KOPT-K1 (cell line): ENCODE measurements at regions not wholly inside any gene's neighbourhood (a gene's known extent, or its start where the extent isn't known, plus 50 kb on each side); places are given as distances from the start of the nearest gene placed in this dataset.

Experiments
- H3K27ac ChIP-seq: fragments of 200-600 bp; sonication (generic); 2 replicates; pipeline ENCODE4 v1.5.1; 2016; ENCODE audit warnings: antibody characterized with exemption, mild to moderate bottlenecking, low read depth, low read length; ENCODE audit not compliant: poor library complexity, severe bottlenecking
- H3K36me3 ChIP-seq: fragments of 200-600 bp; sonication (generic); 2 replicates; pipeline ENCODE4 v1.5.1; 2017; ENCODE audit warnings: antibody characterized with exemption, mild to moderate bottlenecking, low read length, moderate library complexity; ENCODE audit not compliant: insufficient read depth
- H3K9me3 ChIP-seq: fragments of 200-600 bp; sonication (generic); 2 replicates; pipeline ENCODE4 v1.5.1; 2017; ENCODE audit warnings: antibody characterized with exemption, low read length, mild to moderate bottlenecking; ENCODE audit not compliant: insufficient read depth, poor library complexity, severe bottlenecking

DNA sequence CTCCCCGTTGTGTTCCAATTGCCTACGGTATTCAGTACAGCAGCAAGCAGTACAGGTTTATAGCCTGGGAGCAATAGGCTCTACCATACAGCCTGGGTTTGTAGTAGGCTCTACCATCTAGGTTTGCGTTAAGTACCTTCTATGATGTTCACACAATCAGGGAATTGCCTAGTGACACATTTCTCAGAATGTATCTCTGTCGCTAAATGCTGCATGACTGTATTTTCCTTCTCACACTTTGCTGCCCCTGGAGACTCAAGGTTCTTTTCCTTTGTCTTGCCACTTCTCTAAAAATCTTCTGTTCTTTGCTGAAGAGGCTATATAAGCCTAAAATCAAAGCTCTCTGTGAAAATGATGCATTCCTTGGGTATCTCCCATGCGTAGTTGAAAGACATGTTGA, 241.9 kb downstream of the CD83 start:
- Histone ChIP-seq H3K27ac (no peak overlapping the region), H3K36me3 (no peaks in the 10 kb centered on the region), H3K9me3 (peaks cover 12% of the 10 kb centered on the region)

DNA sequence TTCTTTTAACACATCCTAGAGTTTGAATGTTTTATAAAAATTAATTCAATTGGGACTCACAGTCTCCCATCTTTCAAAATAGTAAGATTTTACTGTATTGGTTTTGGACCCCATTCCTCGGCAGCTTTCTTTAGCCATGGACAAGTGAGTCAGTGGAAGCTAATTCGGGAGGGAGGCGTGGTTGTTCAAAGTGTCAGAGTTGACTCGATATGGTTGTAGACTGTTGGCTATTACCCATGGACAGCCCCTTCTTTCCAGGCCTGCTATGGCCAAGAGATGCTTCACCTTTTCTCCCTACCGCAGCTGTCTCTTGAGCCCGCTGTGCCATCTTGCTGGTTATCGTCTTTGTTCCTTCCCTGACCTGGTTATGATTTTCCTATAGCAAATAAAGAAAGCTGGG, 243.0 kb downstream of the CD83 start:
- Histone ChIP-seq H3K9me3 (peaks cover 12% of the 10 kb centered on the region), H3K36me3 (no peaks in the 10 kb centered on the region), H3K27ac (no peak overlapping the region)

DNA sequence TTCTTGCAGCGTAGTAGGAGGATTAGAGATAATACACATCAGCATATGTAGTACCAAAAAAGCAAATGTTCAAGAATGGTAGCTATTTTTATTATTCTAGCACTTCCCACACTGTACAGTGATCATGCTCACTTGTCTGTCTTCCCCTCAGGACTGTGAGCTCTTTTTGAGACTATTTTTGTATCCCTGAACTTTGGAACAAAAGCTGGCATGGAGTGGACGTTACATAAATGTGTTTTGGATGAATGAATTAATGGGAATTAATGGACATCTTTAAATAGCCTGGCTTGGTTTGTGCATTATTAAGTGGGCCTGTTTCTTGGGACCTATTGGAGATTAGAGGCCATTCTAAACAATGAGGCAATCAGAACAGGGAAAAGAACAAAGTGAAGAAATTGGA, 243.7 kb downstream of the CD83 start:
- peaks cover 12% of the 10 kb centered on the region for H3K9me3 ChIP-seq
- no peaks in the 10 kb centered on the region for H3K36me3 ChIP-seq
- H3K27ac ChIP-seq = no peak overlapping the region

DNA sequence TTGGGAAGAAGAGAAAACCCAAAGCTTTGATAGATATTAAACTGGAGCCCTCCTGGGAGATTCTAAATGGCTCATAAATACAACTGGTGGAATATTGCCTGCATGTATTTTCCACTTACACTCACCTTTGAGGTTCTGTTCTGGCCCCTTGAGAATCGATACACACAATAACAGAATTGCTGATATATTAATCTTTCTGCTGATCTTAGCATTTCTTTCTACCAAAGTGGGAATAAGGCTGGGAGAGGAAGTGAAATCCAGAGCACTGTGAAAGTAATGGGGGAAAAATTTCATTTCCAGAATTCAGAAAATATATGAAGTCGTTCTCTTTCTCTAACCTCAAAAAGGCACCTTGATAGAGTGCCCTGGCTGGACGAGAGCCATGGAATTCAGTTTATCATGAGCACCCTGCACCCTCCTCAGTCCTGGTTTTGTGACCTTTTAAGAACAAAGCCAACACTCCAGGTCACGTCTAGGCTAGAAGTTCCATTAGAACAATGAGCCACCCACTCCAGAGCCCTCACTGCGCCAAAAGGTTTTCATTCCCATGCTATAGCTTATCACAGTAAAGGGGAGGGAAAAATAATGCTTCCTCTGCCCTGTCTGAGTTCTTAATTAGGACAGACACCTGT, 244.5 kb downstream of the CD83 start:
- Histone ChIP-seq H3K36me3 (no peaks in the 10 kb centered on the region), H3K9me3 (peaks cover 10% of the 10 kb centered on the region), H3K27ac (peak overlapping the region; percentile 0)

DNA sequence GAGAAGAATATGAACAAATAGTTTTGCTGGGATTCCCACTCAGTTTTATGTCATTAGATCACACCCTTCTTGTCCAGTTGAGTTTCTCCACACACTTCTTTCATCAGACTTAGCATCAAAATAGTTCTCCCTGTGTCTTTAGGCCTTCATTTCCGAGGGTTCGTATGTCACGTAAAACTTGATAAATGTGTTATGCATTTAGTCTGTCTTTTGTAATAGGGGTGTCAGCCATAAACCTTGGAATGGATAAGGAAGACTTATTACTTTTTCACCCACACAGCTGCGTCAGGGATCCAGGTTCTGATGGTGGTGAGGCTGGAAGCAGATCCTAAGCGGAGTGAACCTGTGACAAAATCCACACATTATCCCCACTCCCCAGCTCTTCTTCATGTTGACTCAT, 246.8 kb downstream of the CD83 start:
- H3K36me3 ChIP-seq = no peaks in the 10 kb centered on the region

DNA sequence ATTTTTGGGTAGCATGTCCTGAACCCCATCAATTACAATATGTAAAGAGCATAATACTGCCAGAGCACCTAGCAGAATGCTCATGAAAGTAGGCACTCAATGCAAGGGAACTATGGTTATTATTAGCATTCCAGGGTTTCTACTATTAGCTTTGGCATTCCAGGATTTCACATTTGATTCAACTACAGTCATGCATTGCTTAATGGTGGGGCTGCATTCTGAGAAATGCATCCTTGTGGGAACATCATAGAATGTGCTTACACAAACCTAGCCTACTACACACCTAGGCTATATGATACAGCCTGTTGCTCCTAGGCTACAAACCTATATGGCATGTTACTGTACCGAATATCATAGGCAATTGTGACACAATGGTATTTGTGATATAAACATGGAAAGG, 247.8 kb downstream of the CD83 start:
- Histone ChIP-seq H3K9me3 (no peaks in the 10 kb centered on the region), H3K27ac (no peak overlapping the region), H3K36me3 (no peaks in the 10 kb centered on the region)

More for the DNA sequence above, 246.8 kb downstream of the CD83 start:
- H3K27ac ChIP-seq = no peak overlapping the region
- peaks cover under 1% of the 10 kb centered on the region for H3K9me3 ChIP-seq

DNA sequence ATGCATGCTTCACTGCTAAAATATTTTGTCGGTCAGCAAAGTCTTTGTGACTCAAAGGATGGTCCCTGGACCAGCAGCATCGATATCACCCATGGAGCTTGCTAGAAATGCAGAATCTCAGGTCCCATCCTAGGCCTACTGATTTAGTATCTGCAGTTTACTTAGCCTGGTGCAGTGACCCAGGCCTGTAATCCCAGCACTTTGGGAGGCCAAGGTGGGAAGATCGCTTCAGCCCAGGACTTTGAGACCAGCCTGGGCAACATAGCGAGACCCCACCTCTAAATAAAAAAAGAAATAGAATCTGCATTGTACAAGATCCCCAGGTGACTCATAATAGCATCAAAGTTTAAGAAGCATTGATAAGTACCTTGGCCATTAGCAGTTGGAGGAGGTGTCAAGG, 248.7 kb downstream of the CD83 start:
- H3K27ac ChIP-seq = no peak overlapping the region
- no peaks in the 10 kb centered on the region for H3K9me3 ChIP-seq
- H3K36me3 ChIP-seq = no peaks in the 10 kb centered on the region

DNA sequence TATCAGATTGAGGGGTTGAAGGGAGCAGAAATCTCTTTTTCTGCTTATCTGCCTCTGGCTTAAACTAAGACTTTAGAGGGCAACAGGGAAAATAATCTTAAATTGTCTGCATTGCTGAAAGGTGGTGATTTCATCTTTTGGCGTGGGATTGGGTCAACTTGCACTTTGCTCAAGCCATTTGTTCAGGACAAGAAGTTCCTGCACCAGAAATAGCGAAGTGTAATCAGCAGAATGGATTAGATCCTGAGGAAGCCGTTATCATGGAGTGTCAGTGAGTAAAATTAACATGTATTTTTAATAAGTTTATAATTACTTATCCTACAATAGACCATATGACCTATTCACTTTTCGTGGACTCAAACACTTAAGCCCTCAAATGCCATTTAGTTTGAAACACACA, 249.3 kb downstream of the CD83 start:
- peak overlapping the region; percentile 99 for H3K27ac ChIP-seq
- H3K9me3 ChIP-seq = no peaks in the 10 kb centered on the region
- H3K36me3 ChIP-seq = no peaks in the 10 kb centered on the region

DNA sequence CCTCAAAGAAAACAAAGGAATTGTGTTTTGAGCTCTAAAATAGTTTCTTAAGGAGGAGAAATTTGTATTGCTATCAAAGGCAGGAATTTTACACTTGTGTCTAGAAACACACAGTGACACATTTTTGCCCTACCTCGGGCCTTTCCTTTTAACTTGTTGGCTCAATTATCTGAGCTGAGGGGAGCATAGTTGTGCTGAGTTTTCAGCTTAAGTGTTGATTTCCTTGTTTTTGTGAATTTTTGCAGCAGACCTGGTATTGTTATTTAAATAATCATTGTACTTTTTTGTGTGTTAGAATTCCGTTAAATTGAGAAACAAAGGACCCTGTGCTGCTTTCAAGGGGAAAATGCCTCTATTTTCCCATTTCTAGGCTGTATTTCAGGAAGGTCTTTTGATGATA, 249.7 kb downstream of the CD83 start:
- Histone ChIP-seq H3K9me3 (no peaks in the 10 kb centered on the region), H3K27ac (peak overlapping the region; percentile 99), H3K36me3 (no peaks in the 10 kb centered on the region)

DNA sequence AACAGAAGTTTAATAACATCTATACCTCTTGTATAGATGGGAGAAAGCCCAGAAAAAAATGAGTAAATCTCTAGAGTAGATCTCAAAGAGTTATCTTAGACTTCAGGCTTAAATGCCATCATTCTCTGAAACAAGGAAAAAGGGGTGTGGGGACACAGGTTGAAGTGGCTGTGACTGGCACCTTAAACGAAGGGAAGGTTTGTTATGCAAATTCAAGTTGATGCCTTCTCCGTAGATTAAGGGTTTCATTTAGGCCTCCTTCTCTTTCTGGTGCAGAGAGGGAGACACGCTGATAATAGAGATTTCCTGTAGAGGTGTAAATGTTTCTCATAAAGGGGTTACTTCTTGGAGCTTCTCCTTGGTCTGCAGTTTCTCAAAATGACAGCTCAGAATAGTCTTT, 252.1 kb downstream of the CD83 start:
- H3K9me3 ChIP-seq = no peaks in the 10 kb centered on the region
- peak overlapping the region; percentile 99 for H3K27ac ChIP-seq

DNA sequence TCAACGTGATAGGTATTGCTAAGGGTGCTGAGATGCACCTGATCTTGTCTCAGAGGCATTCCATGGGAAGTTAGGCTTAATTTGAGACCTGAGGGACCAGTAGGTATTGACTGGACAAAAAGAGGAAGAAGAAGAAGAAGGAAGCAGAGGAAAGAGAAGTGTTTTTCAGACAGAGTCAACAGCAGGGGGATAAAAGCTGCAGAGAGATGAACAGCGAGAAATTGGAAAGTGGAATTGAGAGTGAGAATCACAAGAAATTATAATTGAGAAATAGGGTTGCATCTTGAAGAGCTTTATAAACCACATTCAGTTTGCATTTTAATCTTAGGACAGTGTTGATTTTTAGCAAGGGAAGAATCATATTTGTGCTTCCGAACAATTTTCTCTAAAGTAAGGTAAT, 254.0 kb downstream of the CD83 start:
- H3K9me3 ChIP-seq = no peaks in the 10 kb centered on the region
- H3K27ac ChIP-seq = peak overlapping the region; percentile 99
- H3K36me3 ChIP-seq = no peaks in the 10 kb centered on the region

More for the DNA sequence above, 252.1 kb downstream of the CD83 start:
- no peaks in the 10 kb centered on the region for H3K36me3 ChIP-seq

DNA sequence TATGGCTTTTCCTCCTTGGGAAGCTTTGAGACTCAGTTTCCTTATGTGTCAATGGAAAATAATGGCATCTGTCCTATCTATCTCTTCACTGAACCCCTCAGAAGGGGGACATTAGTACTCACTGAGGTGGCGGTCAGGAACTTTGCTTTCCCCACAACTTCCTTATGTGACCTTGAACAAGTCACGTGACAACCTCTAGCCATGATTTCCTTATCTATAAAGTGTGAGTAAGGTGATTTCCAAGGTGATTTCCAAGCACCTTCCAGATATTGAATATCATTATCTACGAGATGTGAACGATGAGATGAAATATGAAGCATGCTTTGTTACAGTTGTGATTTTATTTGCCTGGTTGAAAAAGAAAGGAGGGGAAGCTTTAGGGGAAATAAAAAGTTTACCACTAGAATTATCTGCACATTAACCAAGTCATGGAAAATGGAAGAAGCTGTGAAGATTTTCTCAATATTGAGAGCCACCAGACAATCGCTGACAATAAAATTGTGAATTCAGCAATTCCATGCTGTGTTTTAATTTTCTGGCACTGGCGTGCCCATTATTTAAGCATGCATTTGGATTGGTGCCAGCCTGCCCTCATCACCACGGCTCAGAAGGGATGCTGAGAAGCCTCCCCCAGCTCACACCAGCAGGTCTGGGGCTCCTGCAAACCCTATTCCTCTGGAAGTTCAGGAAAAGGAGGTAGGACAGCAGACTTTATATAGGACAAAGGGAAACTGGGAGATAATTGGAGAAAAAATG, 255.3 kb downstream of the CD83 start:
- Histone ChIP-seq H3K27ac (peak overlapping the region; percentile 99), H3K36me3 (no peaks in the 10 kb centered on the region), H3K9me3 (no peaks in the 10 kb centered on the region)

DNA sequence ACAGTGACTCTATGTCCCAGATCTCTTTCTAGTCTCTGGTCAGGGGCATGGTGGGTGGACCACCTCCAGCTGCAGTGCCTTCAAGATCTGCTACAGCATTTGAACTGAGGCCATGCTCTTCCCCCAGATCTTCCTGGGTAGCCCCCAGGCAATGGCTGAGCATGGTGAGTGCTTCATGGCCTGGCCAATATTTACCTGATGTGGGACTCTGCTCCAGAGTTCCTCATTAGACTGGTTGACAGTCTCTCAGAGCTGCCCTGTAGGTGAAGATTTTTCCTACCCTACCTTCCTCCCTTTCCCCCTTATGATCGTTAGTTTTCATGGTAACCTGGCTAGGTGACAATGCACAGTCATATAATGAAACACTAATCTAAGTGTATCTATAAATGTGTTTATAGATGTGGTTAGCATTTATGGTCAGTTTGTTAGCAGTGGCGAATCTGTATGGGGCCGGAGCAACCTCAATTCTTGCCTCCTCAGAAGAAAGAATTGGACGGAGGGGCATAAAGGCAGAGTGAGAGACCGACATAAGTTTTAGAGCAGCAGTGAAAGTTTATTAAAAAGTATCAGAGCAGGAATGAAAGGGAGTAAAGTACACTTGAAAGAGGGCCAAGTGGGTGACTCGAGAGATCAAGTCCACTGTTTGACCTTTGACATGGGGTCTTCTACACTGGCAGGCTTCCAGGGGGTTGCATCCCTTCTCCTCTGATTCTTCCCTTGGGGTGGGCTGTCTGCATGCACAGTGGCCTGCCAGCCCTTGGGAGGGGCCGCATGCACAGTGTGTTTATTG, 256.3 kb downstream of the CD83 start:
- Histone ChIP-seq H3K9me3 (no peaks in the 10 kb centered on the region), H3K36me3 (no peaks in the 10 kb centered on the region), H3K27ac (peak overlapping the region; percentile 99)

DNA sequence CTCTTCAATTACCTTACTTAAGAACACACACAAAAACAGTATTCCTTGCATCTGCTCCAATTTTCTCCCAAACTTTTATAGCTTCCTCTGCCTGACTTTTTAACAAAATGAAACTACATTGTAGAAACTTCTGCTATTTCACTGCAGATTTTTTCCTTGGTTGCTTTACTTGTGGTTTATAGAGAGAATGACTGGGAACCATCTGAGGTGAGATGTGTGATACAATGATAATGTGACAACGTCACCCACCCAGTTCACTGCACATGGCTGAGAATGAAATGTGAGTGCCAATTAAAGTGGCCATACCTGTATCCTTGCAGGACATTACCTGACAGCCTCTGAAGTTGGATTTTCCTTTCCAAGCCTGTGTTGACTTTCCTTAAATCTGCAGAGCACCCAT, 258.4 kb downstream of the CD83 start:
- Histone ChIP-seq H3K27ac (peak overlapping the region; percentile 99), H3K36me3 (no peaks in the 10 kb centered on the region), H3K9me3 (no peaks in the 10 kb centered on the region)

DNA sequence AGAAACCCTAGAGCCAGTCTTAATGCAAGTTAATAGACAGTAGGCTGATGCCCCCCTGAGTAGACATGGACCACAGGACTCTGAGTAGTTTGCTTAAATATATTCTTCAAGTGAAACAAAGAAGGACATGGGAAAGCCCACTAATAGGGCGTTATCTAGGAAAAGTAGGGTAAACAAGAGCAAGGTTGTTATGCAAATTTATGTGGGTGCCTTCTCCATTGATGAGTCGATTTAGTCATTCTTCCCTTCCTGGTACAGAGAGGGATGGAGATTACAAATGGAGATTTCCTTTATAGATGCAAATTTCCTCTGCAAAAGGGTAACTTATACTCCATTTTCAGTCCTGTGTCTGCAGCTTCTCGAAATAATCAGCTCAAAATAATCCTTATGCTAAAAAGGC, 262.0 kb downstream of the CD83 start:
- H3K27ac ChIP-seq = peak overlapping the region; percentile 99
- H3K36me3 ChIP-seq = no peaks in the 10 kb centered on the region
- H3K9me3 ChIP-seq = no peaks in the 10 kb centered on the region
